Esophagus squamous epithelium (tissue), 5 donors: ENCODE measurements at regions not wholly inside any gene's neighbourhood (a gene's known extent, or its start where the extent isn't known, plus 50 kb on each side); places are given as distances from the start of the nearest gene placed in this dataset.

Source experiments
- DNase-seq: peaks from one replicate; lab custom pipeline; 2025; lab: John Stamatoyannopoulos, UW
- H3K27ac ChIP-seq, 4 donors: fragments of 200-600 bp; sonication (generic); one replicate each; pipeline ENCODE4 v1.5.1; 2016 to 2019; ENCODE audit warnings: mild to moderate bottlenecking in 1 of 4
- H3K27me3 ChIP-seq, 4 donors: fragments of 200-600 bp; sonication (generic); 1 replicate in 3 of 4; 2 replicates in 1 of 4; pipeline versions ENCODE4 v1.5.1 to v1.6.0; 2017 to 2021; ENCODE audit warnings: antibody characterized with exemption in 1 of 4
- H3K36me3 ChIP-seq, 3 donors: fragments of 200-600 bp; sonication (generic); one replicate each; pipeline ENCODE4 v1.5.1; 2016 to 2019
- H3K4me1 ChIP-seq, 3 donors: fragments of 200-600 bp; sonication (generic); one replicate each; pipeline ENCODE4 v1.5.1; 2017 to 2019
- H3K4me3 ChIP-seq, 4 donors: fragments of 200-600 bp; sonication (generic); 1 replicate in 3 of 4; 2 replicates in 1 of 4; pipeline ENCODE4 v1.5.1; 2016 to 2019; ENCODE audit warnings: mild to moderate bottlenecking in 2 of 4, moderate library complexity in 1 of 4
- H3K9me3 ChIP-seq, 3 donors: fragments of 200-600 bp; sonication (generic); one replicate each; pipeline ENCODE4 v1.5.1; 2016 to 2019
- CTCF ChIP-seq, 6 experiments: fragments of 450-650 bp in 4 of 6; fragments of 200-600 bp in 2 of 6; sonication (generic) in 2 of 6; IDR thresholded peaks; one replicate each; pipeline ENCODE4 v1.5.1; 2016 to 2019; ENCODE audit warnings: antibody characterized with exemption in 6 of 6, mild to moderate bottlenecking in 4 of 6, moderate library complexity in 4 of 6
- POLR2A ChIP-seq, 4 donors: fragments of 450-650 bp; IDR thresholded peaks; one replicate each; pipeline ENCODE4 v1.6.1; 2017; ENCODE audit warnings: antibody characterized with exemption in 4 of 4, mild to moderate bottlenecking in 4 of 4, moderate library complexity in 3 of 4
- WGBS, 2 donors: methylation state at CpG; one replicate each; pipeline ENCODE4 v1.1.5; 2018; 5-methylcytosine and 5-hydroxymethylcytosine counted together
- intact Hi-C: fragments of 100-400 bp; cut with DNase I; formaldehyde crosslinking; loops from one replicate; pipeline ENCODE4 v1.15.0; 2022
- donor health status: DM: yes; HTN: yes; CAD: no.

GRCh38 chr10:4638099-4638498 lies 187.9 kb upstream of the AKR1E2 start:
- H3K27me3 ChIP-seq, result no peaks in the 10 kb centered on the region
- H3K27ac ChIP-seq, result no peak overlapping the region
- TF ChIP-seq CTCF (IDR thresholded peaks at IDR 0.05) (no peak), POLR2A (IDR thresholded peaks at IDR 0.05) (no peak)
- no peak for DNase-seq
- no peaks in the 10 kb centered on the region for H3K36me3 ChIP-seq
- peaks cover 0 to 9% (median 0%) of the 10 kb centered on the region in 3 donors for H3K4me1 ChIP-seq
- WGBS, 2 donors, result 75 to 78% methylated on average over 3 of the region's 3 CpGs
- no peaks in the 10 kb centered on the region for H3K9me3 ChIP-seq
- H3K4me3 ChIP-seq, result no peak overlapping the region
- intact Hi-C loops, result no loop called here

- intact Hi-C loops, result no loop called here
- Histone ChIP-seq H3K27ac (no peak overlapping the region), H3K36me3 (no peaks in the 10 kb centered on the region), H3K4me1 (peaks cover 0 to 9% (median 0%) of the 10 kb centered on the region in 3 donors), H3K9me3 (no peaks in the 10 kb centered on the region), H3K4me3 (no peak overlapping the region), H3K27me3 (no peaks in the 10 kb centered on the region)
- WGBS, 2 donors, result 84 to 91% methylated on average over 2 of the region's 2 CpGs
- TF ChIP-seq POLR2A (IDR thresholded peaks at IDR 0.05) (no peak), CTCF (IDR thresholded peaks at IDR 0.05) (no peak)
- no peak for DNase-seq
Measured at GRCh38 chr10:4637657-4638056, 188.3 kb upstream of the AKR1E2 start.

- intact Hi-C loops, result no loop called here
- 69 to 76% methylated on average over 2 of the region's 2 CpGs for WGBS, 2 donors
- Histone ChIP-seq H3K27ac (no peak overlapping the region), H3K4me1 (peaks cover 0 to 9% (median 0%) of the 10 kb centered on the region in 3 donors), H3K27me3 (no peaks in the 10 kb centered on the region), H3K4me3 (no peak overlapping the region), H3K36me3 (no peaks in the 10 kb centered on the region), H3K9me3 (no peaks in the 10 kb centered on the region)
- TF ChIP-seq CTCF (IDR thresholded peaks at IDR 0.05), result no peak
- no peak for DNase-seq
Measured at GRCh38 chr10:4635883-4636282, 190.1 kb upstream of the AKR1E2 start.

GRCh38 chr10:4635388-4635787 lies 190.6 kb upstream of the AKR1E2 start:
- Histone ChIP-seq H3K4me1 (peaks cover 0 to 4% (median 0%) of the 10 kb centered on the region in 3 donors), H3K36me3 (no peaks in the 10 kb centered on the region), H3K9me3 (no peaks in the 10 kb centered on the region), H3K4me3 (no peak overlapping the region), H3K27ac (no peak overlapping the region), H3K27me3 (no peaks in the 10 kb centered on the region)
- no peak for TF ChIP-seq CTCF (IDR thresholded peaks at IDR 0.05)
- intact Hi-C loops, result no loop called here
- WGBS, 2 donors, result 60 to 76% methylated on average over 5 of the region's 5 CpGs
- DNase-seq, result no peak

- TF ChIP-seq POLR2A (IDR thresholded peaks at IDR 0.05) (no peak), CTCF (IDR thresholded peaks at IDR 0.05) (no peak)
- Histone ChIP-seq H3K27me3 (no peaks in the 10 kb centered on the region), H3K4me3 (no peak overlapping the region), H3K4me1 (no peaks in the 10 kb centered on the region), H3K9me3 (no peaks in the 10 kb centered on the region), H3K36me3 (no peaks in the 10 kb centered on the region), H3K27ac (no peak overlapping the region)
- 76 to 91% methylated on average over 8 of the region's 8 CpGs for WGBS, 2 donors
- DNase-seq, result no peak
- intact Hi-C loops, result no loop called here
Measured at GRCh38 chr10:4633776-4634175, 192.2 kb upstream of the AKR1E2 start.
